ENCODE measurements at regions not wholly inside any gene's neighbourhood (a gene's known extent, or its start where the extent isn't known, plus 50 kb on each side); places are given as distances from the start of the nearest gene placed in this dataset.

GRCh38 chr10:125212150-125212809, 51.9 kb upstream of the CTBP2 start:
- 39 to 90% (median 80%) methylated on average over 3 to 6 of the region's 6 CpGs for WGBS, 10 experiments
- Histone ChIP-seq H3K4me3 (no peak overlapping the region), H3K27ac (no peak overlapping the region), H3K4me1 (replicated peaks in 1 of 2) (peaks cover 5 to 14% of the 10 kb centered on the region in 2 donors)
- no peak for ATAC-seq (replicated peaks in 6 of 8)
- in situ Hi-C loops (cut with MboI; ENCODE audit: low pct_unique_long_range_greater_than_20kb in 2 of 9, low sequenced_read_pairs in 9 of 9, unreplicated experiment in 9 of 9), result no loop called here
